D721Med (cell line): ENCODE measurements at regions not wholly inside any gene's neighbourhood (a gene's known extent, or its start where the extent isn't known, plus 50 kb on each side); places are given as distances from the start of the nearest gene placed in this dataset.
"Not testable (repeated sequence)": the region's sequence is repeated elsewhere in the genome, so short reads cannot be mapped to it uniquely, and the experiment has no call there.

Experiments used
- DNase-seq: peaks from one replicate; pipeline ENCODE4 v3.0.0; 2011; ENCODE audit warnings: low spot score; ENCODE audit not compliant: insufficient read length
- FAIRE-seq: peaks from 2 replicates; lab custom pipeline; 2011; peaks lifted over from hg19 to GRCh38; lab: Jason Lieb, UNC
- CTCF ChIP-seq: IDR thresholded peaks from 2 replicates; pipeline ENCODE4 v1.5.1; 2012; ENCODE audit warnings: mild to moderate bottlenecking, control low read depth; ENCODE audit not compliant: insufficient read depth; ENCODE audit errors: missing control alignments

DNA sequence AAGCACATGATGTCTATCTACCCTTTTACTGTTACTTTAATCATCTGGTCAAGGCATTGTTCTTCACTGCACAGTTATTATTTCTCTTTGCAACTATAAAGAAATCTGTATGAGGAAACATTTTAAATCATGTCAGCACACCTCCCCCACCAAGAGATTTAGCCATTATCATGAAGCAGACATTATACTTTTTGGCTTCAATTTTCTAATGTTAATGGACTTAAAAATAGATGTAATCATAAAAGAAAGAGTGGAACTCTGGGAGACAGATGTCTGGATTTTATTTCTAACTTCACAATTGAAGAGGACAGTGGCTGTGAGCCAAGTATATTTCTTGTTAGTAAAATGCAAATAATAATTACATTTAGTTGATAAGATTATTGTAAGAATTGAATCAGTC lies 932.4 kb downstream of the TAF11L14 start:
- FAIRE-seq (no peak), DNase-seq (no peak)
- TF ChIP-seq CTCF = no peak

GRCh38 chr5:18576586-18576985 lies 942.3 kb downstream of the TAF11L14 start:
- DNase-seq = no peak
- TF ChIP-seq CTCF = no peak
- FAIRE-seq = no peak

- DNase-seq (no peak), FAIRE-seq (no peak)
- no peak for TF ChIP-seq CTCF
Measured at GRCh38 chr5:18601185-18601584, 966.9 kb downstream of the TAF11L14 start.

DNA sequence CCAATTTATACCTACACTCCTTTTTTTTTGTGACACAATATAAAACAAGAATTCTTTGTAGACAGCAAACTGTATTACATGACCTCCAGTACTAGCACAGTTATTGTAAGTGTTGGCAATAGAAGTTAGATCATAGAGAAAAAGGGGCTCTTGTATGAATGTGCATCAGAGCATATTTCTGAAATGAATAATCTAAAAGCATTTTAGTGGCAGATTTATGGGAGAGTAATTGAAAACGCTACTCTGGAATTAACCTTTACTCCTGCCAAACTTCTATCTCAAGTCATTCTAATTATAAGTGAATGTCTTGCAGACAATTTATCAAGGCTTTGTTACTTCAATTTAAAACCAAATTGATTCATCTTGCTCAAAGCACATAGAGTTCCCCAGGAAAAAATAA lies 968.1 kb downstream of the TAF11L14 start:
- DNase-seq (no peak), FAIRE-seq (no peak)
- no peak for TF ChIP-seq CTCF

GRCh38 chr5:18605186-18605585 lies 970.9 kb downstream of the TAF11L14 start:
- DNase-seq (no peak), FAIRE-seq (no peak)
- no peak for TF ChIP-seq CTCF

GRCh38 chr5:18607570-18607969 lies 973.3 kb downstream of the TAF11L14 start:
- no peak for DNase-seq
- no peak for FAIRE-seq
- no peak for TF ChIP-seq CTCF

DNA sequence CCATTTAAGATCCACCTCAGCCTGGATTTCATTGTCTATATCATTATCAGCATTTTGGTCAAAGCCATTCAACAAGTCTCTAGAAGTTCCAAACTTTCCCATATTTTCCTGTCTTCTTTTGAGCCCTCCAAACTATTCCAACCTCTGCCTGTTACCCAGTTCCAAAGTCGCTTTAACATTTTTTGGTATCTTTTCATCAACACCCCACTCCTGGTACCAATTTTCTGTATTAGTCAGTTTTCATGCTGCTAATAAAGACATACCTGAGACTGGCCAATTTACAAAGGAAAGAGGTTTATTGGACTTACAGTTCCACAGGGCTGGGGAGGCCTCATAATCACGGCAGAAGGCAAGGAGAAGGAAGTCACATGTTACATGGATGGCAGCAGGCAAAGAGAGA lies 982.9 kb downstream of the TAF11L14 start:
- FAIRE-seq, DNase-seq: not testable (repeated sequence)

DNA sequence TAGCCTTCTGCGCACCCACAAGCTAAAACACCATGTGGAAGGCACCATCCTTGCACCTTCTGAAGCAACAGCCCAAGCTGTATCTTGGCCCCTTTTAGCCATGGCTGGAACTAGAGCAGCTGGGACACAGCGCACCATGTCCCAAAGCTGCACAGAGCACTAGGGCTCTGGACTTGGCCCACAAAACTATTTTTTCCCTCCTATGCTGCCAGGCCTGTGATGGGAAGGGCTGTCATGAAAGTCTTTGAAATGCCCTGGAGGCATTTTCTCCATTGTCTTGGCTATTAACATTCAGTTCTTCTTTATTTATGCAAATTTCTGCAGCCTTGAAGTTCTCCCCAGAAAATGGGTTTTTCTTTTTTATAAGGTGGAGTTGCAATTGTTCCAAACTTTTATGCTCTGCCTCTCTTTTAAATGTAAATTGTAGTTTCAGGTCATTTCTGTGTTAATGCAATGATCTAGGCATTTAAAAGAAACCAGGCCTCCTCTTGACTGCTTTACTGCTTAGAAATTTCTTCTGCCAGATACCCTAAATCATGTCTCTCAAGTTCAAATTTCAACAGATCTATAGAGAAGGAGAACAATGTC lies 996.3 kb downstream of the TAF11L14 start:
- FAIRE-seq (no peak), DNase-seq (no peak)
- no peak for TF ChIP-seq CTCF
